NCI-H2029 treated with DMSO at 0.1 percent for 48 hours (cell line): ENCODE measurements at regions not wholly inside any gene's neighbourhood (a gene's known extent, or its start where the extent isn't known, plus 50 kb on each side); places are given as distances from the start of the nearest gene placed in this dataset.
"Not testable (repeated sequence)": the region's sequence is repeated elsewhere in the genome, so short reads cannot be mapped to it uniquely, and the experiment has no call there.

Experiments
- DNase-seq: peaks from one replicate; lab custom pipeline; 2025; lab: John Stamatoyannopoulos, UW

GRCh38 chr10:34907743-34908430 is 92.8 kb upstream of the PARD3 start:
- no peak for DNase-seq

GRCh38 chr10:34906067-34906965 is 91.2 kb upstream of the PARD3 start:
- DNase-seq: peak; percentile 52

DNA sequence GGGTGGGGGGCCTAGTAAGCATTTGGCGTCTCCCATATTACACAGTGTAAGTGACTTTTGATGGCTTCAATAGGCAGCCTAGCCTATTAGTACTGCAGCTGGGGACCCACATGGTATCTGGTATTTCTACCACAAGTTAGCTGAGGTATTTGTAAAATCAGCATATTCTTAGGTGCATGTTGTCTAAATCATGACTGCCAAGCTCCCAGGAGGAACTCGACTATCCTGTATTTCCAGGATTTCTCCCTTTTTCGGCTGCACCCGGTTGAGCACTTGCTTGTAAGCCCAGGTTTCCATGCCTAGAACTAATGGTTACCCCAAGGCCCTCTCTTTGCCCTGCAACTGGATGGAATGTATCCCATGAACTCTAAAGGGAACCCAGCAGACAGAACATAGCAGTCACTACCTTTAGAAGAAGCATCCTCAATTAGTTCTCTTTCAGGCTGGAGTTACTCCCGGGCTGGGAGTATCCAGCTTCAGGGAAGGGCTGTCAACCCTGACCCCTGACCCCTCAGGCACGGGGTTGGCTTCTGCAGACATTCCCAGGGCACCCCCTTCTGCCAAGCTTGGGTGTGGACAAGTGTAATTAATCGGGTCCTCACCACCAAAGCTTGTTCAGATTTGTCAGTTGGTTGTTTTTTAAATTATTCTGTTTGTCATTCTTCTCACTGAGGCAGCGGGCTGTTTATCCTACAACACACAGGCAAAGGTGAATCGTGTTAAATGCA is 90.3 kb upstream of the PARD3 start:
- DNase-seq: no peak

DNA sequence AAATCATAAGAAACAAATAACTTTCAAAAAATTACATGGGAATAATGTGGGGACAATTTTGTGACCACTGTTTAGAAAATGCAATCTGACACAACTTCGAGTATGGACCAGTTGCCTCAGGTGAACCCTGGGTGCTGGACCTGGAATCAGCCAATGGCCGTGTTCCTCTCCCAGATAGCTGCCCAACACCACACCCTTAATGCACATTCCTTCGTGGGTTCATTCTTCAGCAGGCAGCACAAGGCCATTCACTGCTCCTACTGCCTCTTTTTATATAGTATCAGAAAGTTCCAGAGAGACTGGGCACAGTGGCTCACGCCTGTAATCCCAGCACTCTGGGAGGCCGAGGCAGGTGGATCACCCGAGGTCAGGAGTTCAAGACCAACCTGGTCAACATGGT is 89.1 kb upstream of the PARD3 start:
- DNase-seq: no peak

DNA sequence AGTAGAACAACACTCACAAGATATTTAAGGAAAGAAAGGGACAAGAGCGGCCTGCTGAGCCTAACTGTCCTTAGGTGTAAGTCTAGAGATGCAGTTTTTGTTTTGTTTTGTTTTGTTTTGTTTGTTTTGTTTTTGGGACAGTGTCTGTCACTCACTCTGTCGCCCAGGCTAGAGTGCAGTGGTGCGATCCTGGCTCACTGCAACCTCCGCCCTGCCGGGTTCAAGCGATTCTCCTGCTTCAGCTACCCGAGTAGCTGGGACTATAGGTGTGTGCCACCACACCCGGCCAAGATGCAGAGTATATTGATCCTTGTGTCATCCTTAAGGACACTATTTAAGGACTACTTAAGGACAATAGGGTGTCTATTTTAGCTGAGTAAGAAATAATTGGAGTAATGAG is 84.1 kb upstream of the PARD3 start:
- DNase-seq: no peak

DNA sequence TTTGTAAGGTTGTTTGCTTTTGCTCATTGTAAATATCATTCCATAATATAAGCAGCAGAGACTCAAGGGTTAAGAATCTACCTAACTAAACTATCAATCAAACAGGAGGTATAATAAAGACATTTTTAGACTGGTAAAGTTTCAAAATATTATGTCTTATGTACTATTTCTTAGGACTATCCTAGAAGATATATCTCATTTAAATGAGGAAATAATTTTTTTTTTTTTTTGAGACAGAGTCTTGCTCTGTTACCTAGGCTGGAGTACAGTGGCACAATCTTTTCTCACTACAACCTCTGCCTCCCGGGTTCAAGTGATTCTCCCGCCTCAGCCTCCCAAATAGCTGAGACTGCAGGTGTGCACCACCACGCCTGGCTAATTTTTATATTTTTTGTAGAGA is 80.9 kb upstream of the PARD3 start:
- DNase-seq: no peak

DNA sequence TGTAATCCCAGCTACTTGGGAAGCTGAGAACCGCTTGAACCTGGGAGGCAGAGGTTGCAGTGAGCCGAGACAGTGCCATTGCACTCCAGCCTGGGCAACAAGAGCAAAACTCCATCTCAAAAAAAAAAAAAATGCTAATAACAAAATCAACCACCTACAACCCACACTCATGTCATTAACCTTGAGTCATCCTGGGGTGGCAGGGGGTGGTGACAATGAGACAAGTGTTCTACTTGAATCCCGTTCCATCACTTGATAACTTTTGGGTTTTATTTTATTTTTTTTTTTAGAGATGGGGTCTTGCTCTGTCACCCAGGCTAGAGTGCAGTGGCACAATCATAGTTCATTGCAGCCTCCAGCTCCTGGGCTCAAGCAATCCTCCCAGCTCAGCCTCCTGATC is 80.0 kb upstream of the PARD3 start:
- not testable (repeated sequence) for DNase-seq

- not testable (repeated sequence) for DNase-seq
Observed at GRCh38 chr10:34892521-34892920, 77.4 kb upstream of the PARD3 start.

- DNase-seq: no peak
Observed at GRCh38 chr10:34890939-34891338, 75.8 kb upstream of the PARD3 start.

- no peak for DNase-seq
Observed at GRCh38 chr10:34889004-34889869, 74.1 kb upstream of the PARD3 start.

DNA sequence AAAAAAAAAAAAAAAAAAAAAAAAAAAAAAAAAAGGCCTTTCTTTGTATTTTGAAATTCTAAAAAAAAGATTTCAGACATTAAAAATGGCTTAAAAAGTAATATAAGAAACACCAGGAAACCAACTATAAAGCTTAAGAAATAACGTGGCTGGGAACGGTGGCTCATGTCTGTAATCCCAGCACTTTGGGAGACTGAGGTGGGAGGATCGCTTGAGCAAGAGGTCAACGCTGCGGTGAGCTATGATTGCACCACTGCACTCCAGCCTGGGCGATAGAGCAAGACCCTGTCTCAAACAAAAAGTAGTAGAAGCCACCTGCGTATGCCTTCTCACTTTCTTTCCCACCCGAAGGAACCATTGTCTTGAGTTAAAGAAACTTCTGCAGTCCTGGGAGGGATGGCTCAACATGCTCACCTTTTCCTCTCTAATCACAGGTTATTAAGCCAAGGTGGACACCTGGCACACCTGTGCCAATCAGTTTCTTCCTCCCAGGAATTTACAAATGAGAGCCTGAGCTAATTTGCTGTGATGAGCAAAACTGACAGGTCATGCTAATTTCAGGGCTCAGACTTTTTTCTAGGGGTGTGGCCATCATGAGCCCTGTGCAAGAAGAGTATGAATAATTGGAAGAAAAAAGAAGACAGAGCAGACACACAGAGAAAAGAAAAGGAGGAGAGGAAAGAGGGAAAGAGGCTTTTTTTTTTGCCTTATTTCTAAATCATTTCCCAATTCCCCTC is 72.0 kb upstream of the PARD3 start:
- no peak for DNase-seq

- no peak for DNase-seq
Observed at GRCh38 chr10:34885898-34886297, 70.8 kb upstream of the PARD3 start.

DNA sequence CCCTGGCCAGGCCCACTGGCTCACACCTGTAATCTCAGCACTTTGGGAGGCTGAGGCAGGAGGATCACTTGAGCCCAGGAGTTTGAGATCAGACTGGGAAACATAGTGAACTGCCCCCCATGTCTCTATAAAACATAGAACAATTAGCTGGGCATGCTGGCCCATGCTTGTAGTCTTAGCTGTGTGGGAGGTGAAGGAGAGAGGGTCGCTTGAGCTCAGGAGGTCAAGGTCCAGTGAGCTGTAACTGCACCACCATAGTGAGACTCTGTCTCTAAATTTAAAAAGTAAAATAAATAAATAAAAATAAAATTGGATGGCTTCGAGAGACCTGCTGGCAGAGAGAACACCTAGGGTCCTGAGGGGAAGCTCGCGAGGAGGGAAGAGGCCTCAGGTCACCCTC is 69.9 kb upstream of the PARD3 start:
- no peak for DNase-seq

- no peak for DNase-seq
Observed at GRCh38 chr10:34884272-34884952, 69.3 kb upstream of the PARD3 start.

- DNase-seq: no peak
Observed at GRCh38 chr10:34880817-34881216, 65.7 kb upstream of the PARD3 start.

GRCh38 chr10:34878651-34879050 is 63.6 kb upstream of the PARD3 start:
- not testable (repeated sequence) for DNase-seq

DNA sequence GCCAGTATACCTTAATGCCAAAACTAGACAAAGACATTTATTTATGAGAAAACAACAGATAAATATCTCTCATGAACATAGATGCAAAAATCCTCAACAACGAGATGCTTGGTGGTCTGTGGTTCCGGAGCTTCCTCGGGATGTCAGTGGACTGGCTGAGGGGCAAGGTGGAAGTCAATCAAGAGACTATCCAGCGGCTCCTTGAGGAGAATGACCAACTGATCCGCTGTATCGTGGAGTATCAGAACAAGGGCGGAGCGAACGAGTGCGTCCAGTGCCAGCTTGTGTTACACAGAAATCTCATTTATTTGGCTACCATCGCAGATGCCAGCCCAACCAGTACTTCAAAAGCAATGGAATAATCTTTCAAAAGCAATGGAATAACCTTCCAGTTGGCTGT is 60.0 kb upstream of the PARD3 start:
- DNase-seq: no peak

DNA sequence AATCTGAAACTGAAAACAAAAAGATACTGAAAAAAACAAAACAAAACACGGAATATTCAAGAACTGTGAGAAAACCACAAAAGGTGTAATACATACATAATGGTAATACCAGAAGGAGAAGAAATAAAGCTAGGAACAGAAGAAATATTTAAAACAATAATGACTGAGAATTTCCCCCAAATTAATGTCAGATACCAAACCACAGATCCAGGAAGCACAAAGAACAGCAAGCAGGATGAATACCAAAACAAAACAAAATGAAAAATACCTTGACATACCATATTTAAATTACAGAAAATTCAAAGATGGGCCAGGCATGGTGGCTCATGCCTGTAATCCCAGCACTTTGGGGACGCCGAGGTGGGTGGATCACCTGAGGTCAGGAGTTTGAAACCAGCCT is 57.7 kb upstream of the PARD3 start:
- DNase-seq: no peak

GRCh38 chr10:34869135-34869836 is 54.2 kb upstream of the PARD3 start:
- no peak for DNase-seq

- DNase-seq: no peak
Observed at GRCh38 chr10:34868589-34868988, 53.5 kb upstream of the PARD3 start.
